ENCODE measurements at regions not wholly inside any gene's neighbourhood (a gene's known extent, or its start where the extent isn't known, plus 50 kb on each side); places are given as distances from the start of the nearest gene placed in this dataset.

- H3K27me3 ChIP-seq (replicated peaks in 1 of 2; ENCODE audit: control insufficient read depth in 2 of 2, insufficient read depth in 2 of 2, low read length in 1 of 2): no peaks in the 10 kb centered on the region; a peak in 1 of 4 replicates
- H4K20me1 ChIP-seq (ENCODE audit: control insufficient read depth, insufficient read depth): no peaks in the 10 kb centered on the region
- ATAC-seq (no peak), DNase-seq (ENCODE audit: low read depth, low spot score) (no peak), FAIRE-seq (no peak)
- H3K27ac ChIP-seq (ENCODE audit: control insufficient read depth, insufficient read depth): no peak overlapping the region
- ChIA-PET CTCF (no interaction called here), POLR2A (no interaction called here), SMC1A (ENCODE audit: uncharacterized antibody, unreplicated experiment) (no interaction called here), RAD21 (ENCODE audit: unreplicated experiment) (no interaction called here)
- no peaks in the 10 kb centered on the region for H3K79me2 ChIP-seq (ENCODE audit: control insufficient read depth, insufficient read depth, low read length)
- no peak overlapping the region for H3K4me2 ChIP-seq (ENCODE audit: control insufficient read depth, insufficient read depth)
- TF ChIP-seq NFYA (IDR thresholded peaks at IDR 0.05; ENCODE audit: borderline replicate concordance, low read depth, low read length): no peak
- no peak for TF ChIP-seq CHD1 (IDR thresholded peaks at IDR 0.05; ENCODE audit: low read depth, low read length)
- TF ChIP-seq PKNOX1 (IDR thresholded peaks at IDR 0.05): no peak
- TF ChIP-seq CUX1 (IDR thresholded peaks at IDR 0.05; ENCODE audit: insufficient replicate concordance, low read depth, low read length): no peak
- no peak for TF ChIP-seq KAT2A (conservative IDR thresholded peaks at IDR 0.05; ENCODE audit: control insufficient read depth, low read depth, low read length)
- TF ChIP-seq MEF2B (IDR thresholded peaks at IDR 0.05; ENCODE audit: partially characterized antibody, poor library complexity, severe bottlenecking): no peak
- 60% methylated on average over 9 of the region's 9 CpGs for WGBS (ENCODE audit: insufficient coverage, insufficient replicate concordance, low lambda C conversion rate, missing lambda C conversion rate)
- in situ Hi-C loops (cut with MboI): no loop called here
- BruUV-seq (replicated peaks): no TSS peak
- H3K9ac ChIP-seq (ENCODE audit: control insufficient read depth, insufficient read depth, low read length): no peak overlapping the region
- H3K36me3 ChIP-seq (ENCODE audit: control insufficient read depth in 2 of 2, insufficient read depth in 2 of 2, low read length in 1 of 2): no peaks in the 10 kb centered on the region
- H2AFZ ChIP-seq (ENCODE audit: control insufficient read depth, low read depth, low read length): no peak overlapping the region
- H3K4me3 ChIP-seq: no peak overlapping the region
- no peaks in the 10 kb centered on the region for H3K4me1 ChIP-seq (ENCODE audit: control insufficient read depth, insufficient read depth, low read length)
- intact Hi-C loops (cut with micrococcal nuclease; ENCODE audit: unreplicated experiment): no loop called here
- H3K9me3 ChIP-seq (replicated peaks; ENCODE audit: control insufficient read depth, insufficient read depth, low read length): no peaks in the 10 kb centered on the region; the same call in 2 of the 3 replicates
Measured at GRCh38 chr18:61731693-61732376, 161.0 kb downstream of the RNF152 start.
